Keratinocyte (primary cell): ENCODE measurements at regions not wholly inside any gene's neighbourhood (a gene's known extent, or its start where the extent isn't known, plus 50 kb on each side); places are given as distances from the start of the nearest gene placed in this dataset.

Experiments used
- DNase-seq: peaks from one replicate; pipeline ENCODE4 v3.0.0-alpha.2; 2011; ENCODE audit warnings: low read depth, missing footprints, low spot score
- FAIRE-seq: peaks from 2 replicates; lab custom pipeline; 2011; peaks lifted over from hg19 to GRCh38; lab: Jason Lieb, UNC
- H2AFZ ChIP-seq: 2 replicates; pipeline ENCODE4 v1.6.0; 2012; ENCODE audit warnings: low read length, control low read depth, inconsistent platforms; ENCODE audit not compliant: control insufficient read depth
- H3K27ac ChIP-seq: 2 replicates; pipeline ENCODE4 v1.5.1; 2011; ENCODE audit warnings: low read length; ENCODE audit not compliant: control insufficient read depth, insufficient read depth
- H3K27me3 ChIP-seq: 3 replicates; pipeline ENCODE4 v1.6.0; 2011; ENCODE audit warnings: low read length; ENCODE audit not compliant: control insufficient read depth, insufficient read depth; ENCODE audit errors: extremely low read depth
- H3K36me3 ChIP-seq, 2 experiments: 2 replicates in 1 of 2; 3 replicates in 1 of 2; pipeline ENCODE4 v1.5.1; 2011; ENCODE audit warnings: low read length in 2 of 2, mild to moderate bottlenecking in 1 of 2; ENCODE audit not compliant: control insufficient read depth in 2 of 2, insufficient read depth in 2 of 2; ENCODE audit errors: extremely low read depth in 1 of 2
- H3K4me1 ChIP-seq: 3 replicates; pipeline ENCODE4 v1.5.1; 2011; ENCODE audit warnings: low read length; ENCODE audit not compliant: control insufficient read depth, insufficient read depth; ENCODE audit errors: extremely low read depth
- H3K4me2 ChIP-seq: 3 replicates; pipeline ENCODE4 v1.6.0; 2011; ENCODE audit warnings: low read depth, low read length; ENCODE audit not compliant: control insufficient read depth, insufficient read depth; ENCODE audit errors: extremely low read depth
- H3K4me3 ChIP-seq, 3 experiments: fragments of 200-600 bp in 1 of 3; sonication (generic) in 1 of 3; 2 replicates in 2 of 3; 3 replicates in 1 of 3; pipeline ENCODE4 v1.5.1; 2011 to 2016; ENCODE audit warnings: low read length in 3 of 3, mild to moderate bottlenecking in 3 of 3, control low read depth in 2 of 3, inconsistent platforms in 1 of 3, low read depth in 1 of 3, mixed read lengths in 1 of 3, mixed run types in 1 of 3, moderate library complexity in 1 of 3; ENCODE audit not compliant: control insufficient read depth in 2 of 3, insufficient read depth in 2 of 3; ENCODE audit errors: extremely low read depth in 1 of 3
- H3K79me2 ChIP-seq: 2 replicates; pipeline ENCODE4 v1.6.0; 2012; ENCODE audit warnings: low read length; ENCODE audit not compliant: control insufficient read depth, insufficient read depth
- H3K9ac ChIP-seq: 3 replicates; pipeline ENCODE4 v1.6.0; 2011; ENCODE audit warnings: low read length; ENCODE audit not compliant: control insufficient read depth, insufficient read depth; ENCODE audit errors: extremely low read depth
- H3K9me1 ChIP-seq: 3 replicates; pipeline ENCODE4 v1.6.0; 2011; ENCODE audit warnings: low read length; ENCODE audit not compliant: control insufficient read depth, insufficient read depth; ENCODE audit errors: extremely low read depth
- H3K9me3 ChIP-seq: 2 replicates; pipeline ENCODE4 v1.5.1; 2012; ENCODE audit warnings: low read depth, low read length; ENCODE audit not compliant: control insufficient read depth
- H4K20me1 ChIP-seq: 3 replicates; pipeline ENCODE4 v1.6.0; 2011; ENCODE audit warnings: low read length; ENCODE audit not compliant: control insufficient read depth, insufficient read depth; ENCODE audit errors: extremely low read depth
- EZH2 ChIP-seq: IDR thresholded peaks from one replicate; pipeline ENCODE4 v1.6.1; 2012; ENCODE audit warnings: inconsistent platforms, mild to moderate bottlenecking, low read length, moderate library complexity
- dilution Hi-C: fragments of 300-500 bp; cut with MboI; formaldehyde crosslinking; loops from one replicate; pipeline ENCODE4 v1.7.0; 2020; ENCODE audit warnings: low sequenced_read_pairs; ENCODE audit not compliant: extremely low pct_ligation_motif_present
- TF ChIP-seq, protein P1 (sequence below), 3 experiments: IDR thresholded peaks in 1 of 3; conservative IDR thresholded peaks in 1 of 3; optimal IDR thresholded peaks in 1 of 3; 2 replicates in 2 of 3; 3 replicates in 1 of 3; pipeline versions ENCODE3 to v1.5.1; 2011; ENCODE audit warnings: low read length in 3 of 3, mild to moderate bottlenecking in 3 of 3, moderate library complexity in 2 of 3, control low read depth in 1 of 3, inconsistent platforms in 1 of 3; ENCODE audit not compliant: insufficient read depth in 2 of 3; ENCODE audit errors: extremely low read depth in 1 of 3

- H3K27me3 ChIP-seq, result no peaks in the 10 kb centered on the region
Measured at GRCh38 chr11:37557990-37558389, 960.0 kb upstream of the RAG2 start.

DNA sequence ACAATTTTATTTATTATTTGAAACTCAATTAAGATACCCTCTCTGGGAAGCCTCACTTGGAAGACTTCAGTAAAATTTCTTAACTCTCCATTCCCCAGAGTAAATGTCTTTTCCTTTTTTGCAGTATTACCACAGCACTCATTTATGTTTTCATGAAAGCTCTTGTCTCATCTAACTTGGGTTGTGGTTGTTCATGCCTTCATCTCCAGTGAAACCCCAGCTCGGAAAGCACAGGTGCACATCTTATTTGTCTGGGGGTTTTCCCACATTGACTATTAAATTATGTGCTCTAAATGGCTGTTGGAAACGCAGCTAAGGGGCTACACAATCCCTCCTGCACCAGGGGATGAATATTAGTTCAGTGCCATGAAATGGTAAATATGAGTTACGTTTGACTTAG, 954.2 kb upstream of the RAG2 start:
- H3K4me3 ChIP-seq, result no peak overlapping the region
- DNase-seq, result no peak
- no peak overlapping the region for H3K27ac ChIP-seq
- H3K9me1 ChIP-seq, result no peaks in the 10 kb centered on the region
- no peaks in the 10 kb centered on the region for H4K20me1 ChIP-seq
- H3K36me3 ChIP-seq, result no peaks in the 10 kb centered on the region
- H3K9me3 ChIP-seq, result no peaks in the 10 kb centered on the region
- no peaks in the 10 kb centered on the region for H3K27me3 ChIP-seq
- no peaks in the 10 kb centered on the region for H3K79me2 ChIP-seq
- H3K9ac ChIP-seq, result no peak overlapping the region
- no peak overlapping the region for H2AFZ ChIP-seq
- no peaks in the 10 kb centered on the region for H3K4me1 ChIP-seq
- no peak overlapping the region for H3K4me2 ChIP-seq
- no peak for TF ChIP-seq EZH2
- TF ChIP-seq, protein P1, sequence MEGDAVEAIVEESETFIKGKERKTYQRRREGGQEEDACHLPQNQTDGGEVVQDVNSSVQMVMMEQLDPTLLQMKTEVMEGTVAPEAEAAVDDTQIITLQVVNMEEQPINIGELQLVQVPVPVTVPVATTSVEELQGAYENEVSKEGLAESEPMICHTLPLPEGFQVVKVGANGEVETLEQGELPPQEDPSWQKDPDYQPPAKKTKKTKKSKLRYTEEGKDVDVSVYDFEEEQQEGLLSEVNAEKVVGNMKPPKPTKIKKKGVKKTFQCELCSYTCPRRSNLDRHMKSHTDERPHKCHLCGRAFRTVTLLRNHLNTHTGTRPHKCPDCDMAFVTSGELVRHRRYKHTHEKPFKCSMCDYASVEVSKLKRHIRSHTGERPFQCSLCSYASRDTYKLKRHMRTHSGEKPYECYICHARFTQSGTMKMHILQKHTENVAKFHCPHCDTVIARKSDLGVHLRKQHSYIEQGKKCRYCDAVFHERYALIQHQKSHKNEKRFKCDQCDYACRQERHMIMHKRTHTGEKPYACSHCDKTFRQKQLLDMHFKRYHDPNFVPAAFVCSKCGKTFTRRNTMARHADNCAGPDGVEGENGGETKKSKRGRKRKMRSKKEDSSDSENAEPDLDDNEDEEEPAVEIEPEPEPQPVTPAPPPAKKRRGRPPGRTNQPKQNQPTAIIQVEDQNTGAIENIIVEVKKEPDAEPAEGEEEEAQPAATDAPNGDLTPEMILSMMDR (optimal IDR thresholded peaks at IDR 0.05 in 1 of 3, IDR thresholded peaks at IDR 0.05 in 1 of 3, conservative IDR thresholded peaks at IDR 0.05 in 1 of 3; ENCODE audit: extremely low read depth in 1 of 3, insufficient read depth in 2 of 3, low read length in 3 of 3), result no peak
- dilution Hi-C loops, result no loop called here
- no peak for FAIRE-seq

More at GRCh38 chr11:37557990-37558389, 960.0 kb upstream of the RAG2 start:
- no peak for DNase-seq
- H4K20me1 ChIP-seq, result no peaks in the 10 kb centered on the region
- H3K79me2 ChIP-seq, result no peaks in the 10 kb centered on the region
- H3K9me1 ChIP-seq, result no peaks in the 10 kb centered on the region
- dilution Hi-C loops, result no loop called here
- no peak overlapping the region for H3K27ac ChIP-seq
- FAIRE-seq, result no peak
- no peak overlapping the region for H2AFZ ChIP-seq
- no peak overlapping the region for H3K4me2 ChIP-seq
- no peak for TF ChIP-seq EZH2
- TF ChIP-seq, protein P1 (optimal IDR thresholded peaks at IDR 0.05 in 1 of 3, IDR thresholded peaks at IDR 0.05 in 1 of 3, conservative IDR thresholded peaks at IDR 0.05 in 1 of 3; ENCODE audit: extremely low read depth in 1 of 3, insufficient read depth in 2 of 3, low read length in 3 of 3), result no peak
- H3K4me3 ChIP-seq, result no peak overlapping the region
- H3K9ac ChIP-seq, result no peak overlapping the region
- no peaks in the 10 kb centered on the region for H3K9me3 ChIP-seq
- H3K4me1 ChIP-seq, result no peaks in the 10 kb centered on the region
- H3K36me3 ChIP-seq, result no peaks in the 10 kb centered on the region
